CD14-positive monocyte (primary cell): ENCODE measurements at regions not wholly inside any gene's neighbourhood (a gene's known extent, or its start where the extent isn't known, plus 50 kb on each side); places are given as distances from the start of the nearest gene placed in this dataset.
"Not testable (repeated sequence)": the region's sequence is repeated elsewhere in the genome, so short reads cannot be mapped to it uniquely, and the experiment has no call there.

Experiments used
- DNase-seq, 3 donors: peaks; one replicate each; pipeline ENCODE4 v3.0.0-alpha.2; 2011 to 2022
- H2AFZ ChIP-seq: 2 replicates; pipeline ENCODE4 v1.6.0; 2012; ENCODE audit warnings: mild to moderate bottlenecking, low read depth, low read length, inconsistent platforms; ENCODE audit not compliant: insufficient read depth, poor library complexity, severe bottlenecking
- H3K27ac ChIP-seq, 2 donors: 1 replicate in 1 of 2; 2 replicates in 1 of 2; pipeline ENCODE4 v1.5.1; 2012 to 2013; ENCODE audit warnings: low read length in 2 of 2, control low read depth in 1 of 2, inconsistent platforms in 1 of 2, low read depth in 1 of 2, mild to moderate bottlenecking in 1 of 2
- H3K27me3 ChIP-seq, 2 donors: one replicate each; pipeline versions ENCODE4 v1.6.0 to v1.6.1; 2011 to 2013; ENCODE audit warnings: low read length in 2 of 2; ENCODE audit not compliant: control insufficient read depth in 2 of 2, insufficient read depth in 2 of 2
- H3K36me3 ChIP-seq, 2 donors: replicated peaks in 1 of 2; 1 replicate in 1 of 2; 2 replicates in 1 of 2; pipeline versions ENCODE4 v1.5.1 to v1.6.1; 2012 to 2013; ENCODE audit warnings: low read length in 2 of 2, control low read depth in 1 of 2, inconsistent platforms in 1 of 2, mild to moderate bottlenecking in 1 of 2; ENCODE audit not compliant: insufficient read depth in 2 of 2, control insufficient read depth in 1 of 2
- H3K4me1 ChIP-seq, 2 donors: 1 replicate in 1 of 2; 2 replicates in 1 of 2; pipeline versions ENCODE4 v1.5.1 to v1.6.1; 2012 to 2013; ENCODE audit warnings: low read length in 2 of 2, control low read depth in 1 of 2, inconsistent platforms in 1 of 2, mild to moderate bottlenecking in 1 of 2, moderate library complexity in 1 of 2; ENCODE audit not compliant: insufficient read depth in 2 of 2, control insufficient read depth in 1 of 2
- H3K4me2 ChIP-seq: replicated peaks from 2 replicates; pipeline ENCODE3; 2012; ENCODE audit warnings: low read length, moderate library complexity, mild to moderate bottlenecking; ENCODE audit not compliant: poor library complexity, severe bottlenecking; ENCODE audit errors: extremely low read depth
- H3K4me3 ChIP-seq, 3 experiments: fragments of 200-600 bp in 1 of 3; sonication (generic) in 1 of 3; replicated peaks in 1 of 3; 1 replicate in 2 of 3; 2 replicates in 1 of 3; pipeline ENCODE4 v1.5.1; 2011 to 2013; ENCODE audit warnings: low read length in 3 of 3, mild to moderate bottlenecking in 3 of 3, control low read depth in 2 of 3, low read depth in 2 of 3, inconsistent platforms in 1 of 3, moderate library complexity in 1 of 3
- H3K79me2 ChIP-seq: 2 replicates; pipeline ENCODE4 v1.6.0; 2012; ENCODE audit warnings: mild to moderate bottlenecking, control low read depth, inconsistent platforms, low read length, moderate library complexity; ENCODE audit not compliant: insufficient read depth
- H3K9ac ChIP-seq: 2 replicates; pipeline ENCODE4 v1.6.0; 2017; ENCODE audit warnings: low read length, mild to moderate bottlenecking; ENCODE audit not compliant: insufficient read depth, poor library complexity, severe bottlenecking
- H3K9me3 ChIP-seq, 2 donors: replicated peaks in 1 of 2; 1 replicate in 1 of 2; 2 replicates in 1 of 2; pipeline versions ENCODE4 v1.5.1 to v1.6.1; 2012 to 2013; ENCODE audit warnings: low read length in 2 of 2, control low read depth in 1 of 2; ENCODE audit not compliant: control insufficient read depth in 1 of 2, insufficient read depth in 1 of 2
- H4K20me1 ChIP-seq: 2 replicates; pipeline ENCODE4 v1.6.0; 2012; ENCODE audit warnings: mild to moderate bottlenecking, low read length, control low read depth, moderate library complexity; ENCODE audit not compliant: insufficient read depth
- H3K27ac Mint-ChIP-seq, 7 donors: one replicate each; pipeline ENCODE4 v1.8.0; 2020; ENCODE audit warnings: mild to moderate bottlenecking in 7 of 7, mixed read lengths in 7 of 7, moderate library complexity in 6 of 7, inconsistent platforms in 2 of 7
- H3K27me3 Mint-ChIP-seq, 3 donors: one replicate each; pipeline ENCODE4 v1.8.0; 2021 to 2022; ENCODE audit warnings: low read depth in 3 of 3, mild to moderate bottlenecking in 3 of 3, mixed read lengths in 3 of 3, moderate library complexity in 3 of 3, inconsistent platforms in 1 of 3
- H3K36me3 Mint-ChIP-seq, 2 donors: one replicate each; pipeline ENCODE4 v1.8.0; 2020; ENCODE audit warnings: mixed read lengths in 2 of 2, inconsistent platforms in 1 of 2, mild to moderate bottlenecking in 1 of 2
- H3K4me1 Mint-ChIP-seq: one replicate; pipeline ENCODE4 v1.8.0; 2020; ENCODE audit warnings: mild to moderate bottlenecking, mixed read lengths
- H3K4me3 Mint-ChIP-seq, 2 donors: one replicate each; pipeline ENCODE4 v1.8.0; 2020; ENCODE audit warnings: mild to moderate bottlenecking in 2 of 2, mixed read lengths in 2 of 2, moderate library complexity in 1 of 2
- H3K9me3 Mint-ChIP-seq, 7 donors: one replicate each; pipeline ENCODE4 v1.8.0; 2020 to 2022; ENCODE audit warnings: mixed read lengths in 7 of 7, mild to moderate bottlenecking in 6 of 7, moderate library complexity in 6 of 7, inconsistent platforms in 2 of 7
- CTCF ChIP-seq: fragments of 200-600 bp; IDR thresholded peaks from one replicate; pipeline ENCODE4 v1.8.0; 2022; ENCODE audit warnings: antibody characterized with exemption, mild to moderate bottlenecking
- WGBS: methylation state at CpG from one replicate; pipeline ENCODE4 v1.1.5; 2013; ENCODE audit warnings: missing lambda C conversion rate; ENCODE audit not compliant: insufficient coverage; 5-methylcytosine and 5-hydroxymethylcytosine counted together
- intact Hi-C, 2 donors: fragments of 100-400 bp; cut with micrococcal nuclease; formaldehyde crosslinking; loops; one replicate each; pipeline versions ENCODE4 v1.15.0 to v1.15.1; 2023

GRCh38 chr4:98822144-98822543 lies 106.8 kb downstream of the EIF4E start:
- no CpG with 5 or more reads among the region's 4 CpGs for WGBS
- no peaks in the 10 kb centered on the region for H3K4me1 Mint-ChIP-seq
- H2AFZ ChIP-seq = no peak overlapping the region
- no peak for TF ChIP-seq CTCF
- H3K27me3 ChIP-seq = no peaks in the 10 kb centered on the region
- peaks cover 0 to 2% of the 10 kb centered on the region in 2 donors for H3K9me3 ChIP-seq
- H4K20me1 ChIP-seq = no peaks in the 10 kb centered on the region
- H3K36me3 Mint-ChIP-seq = no peaks in the 10 kb centered on the region
- H3K36me3 ChIP-seq = no peaks in the 10 kb centered on the region
- no peak overlapping the region for H3K27ac ChIP-seq
- no peak overlapping the region for H3K4me3 Mint-ChIP-seq
- H3K79me2 ChIP-seq = no peaks in the 10 kb centered on the region
- no peak for DNase-seq
- intact Hi-C loops = no loop called here
- H3K9me3 Mint-ChIP-seq = peaks cover 0 to 12% (median 2%) of the 10 kb centered on the region in 7 donors
- no peak overlapping the region for H3K27ac Mint-ChIP-seq
- peaks cover 0 to 1% (median 1%) of the 10 kb centered on the region in 3 donors for H3K27me3 Mint-ChIP-seq
- H3K4me2 ChIP-seq = no peak overlapping the region
- H3K9ac ChIP-seq = no peak overlapping the region
- no peaks in the 10 kb centered on the region for H3K4me1 ChIP-seq
- H3K4me3 ChIP-seq = no peak overlapping the region

- H3K4me3 Mint-ChIP-seq, H3K27me3 ChIP-seq, DNase-seq, H3K36me3 ChIP-seq, H3K27me3 Mint-ChIP-seq, H3K4me1 ChIP-seq, H3K4me2 ChIP-seq, H3K9ac ChIP-seq, H3K9me3 ChIP-seq, H4K20me1 ChIP-seq, H3K27ac ChIP-seq, H3K4me1 Mint-ChIP-seq, H3K27ac Mint-ChIP-seq, H2AFZ ChIP-seq, H3K4me3 ChIP-seq, H3K36me3 Mint-ChIP-seq, intact Hi-C loops, H3K79me2 ChIP-seq: not testable (repeated sequence)
- WGBS = 88% methylated on average over 1 of the region's 1 CpG
- H3K9me3 Mint-ChIP-seq = peaks cover 0 to 10% (median 8%) of the 10 kb centered on the region in 7 donors
Measured at GRCh38 chr4:98818116-98818515, 110.8 kb downstream of the EIF4E start.
